ENCODE measurements at regions not wholly inside any gene's neighbourhood (a gene's known extent, or its start where the extent isn't known, plus 50 kb on each side); places are given as distances from the start of the nearest gene placed in this dataset.

DNA sequence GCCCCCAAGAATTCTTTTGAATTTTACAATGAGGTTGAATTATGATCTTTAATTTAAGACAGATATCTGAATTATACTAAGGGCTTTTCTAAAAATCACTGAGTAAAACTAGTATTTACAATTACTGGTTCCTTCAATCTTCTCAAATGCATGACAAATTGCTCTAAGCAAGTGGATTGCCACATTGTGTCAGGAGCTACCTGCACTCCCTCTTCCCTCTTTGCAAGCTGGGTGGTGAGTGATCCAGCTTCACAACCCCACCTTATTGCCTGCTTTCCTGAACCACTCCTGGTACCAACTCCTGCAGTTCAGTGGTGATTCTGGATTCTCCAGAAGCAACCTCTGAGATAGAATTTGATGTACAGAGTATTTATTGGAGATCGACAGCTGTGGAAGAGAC, 49.9 kb upstream of the SERP2 start:
- DNase-seq (ENCODE audit: low spot score), result no peak

Data from umbilical cord (tissue), 1 donor.